B cell (primary cell): ENCODE measurements at regions not wholly inside any gene's neighbourhood (a gene's known extent, or its start where the extent isn't known, plus 50 kb on each side); places are given as distances from the start of the nearest gene placed in this dataset.

Experiments
- CTCF ChIP-seq: fragments of 200-600 bp; IDR thresholded peaks from one replicate; pipeline ENCODE4 v1.8.0; 2022; ENCODE audit warnings: antibody characterized with exemption, mild to moderate bottlenecking
- EZH2 ChIP-seq: IDR thresholded peaks from 2 replicates; pipeline ENCODE4 v1.6.1; 2012; ENCODE audit warnings: borderline replicate concordance, low read depth, mild to moderate bottlenecking, moderate library complexity, low read length; ENCODE audit not compliant: insufficient read depth, poor library complexity, severe bottlenecking

GRCh38 chr21:16642353-16642752 lies 870.5 kb upstream of the CXADR start:
- TF ChIP-seq CTCF: no peak
- no peak for TF ChIP-seq EZH2
